ENCODE measurements at regions not wholly inside any gene's neighbourhood (a gene's known extent, or its start where the extent isn't known, plus 50 kb on each side); places are given as distances from the start of the nearest gene placed in this dataset.

- CTCF ChIA-PET: interaction anchor here (1.4 kb wide), 1 partner anchor 15 kb away, joined by 3 read pairs; no protein-coding TSS in a partner anchor
- DNase-seq (ENCODE audit: low read depth, low spot score): no peak
- TF ChIP-seq CTCF (IDR thresholded peaks at IDR 0.05; ENCODE audit: insufficient read depth, low read length, missing control alignments): no peak
- POLR2A ChIA-PET: no interaction called here
- H3K4me3 ChIP-seq (ENCODE audit: low read depth, low read length): no peak overlapping the region
Measured at GRCh38 chr7:128153436-128153835, 87.6 kb upstream of the LEP start.

- TF ChIP-seq CTCF (IDR thresholded peaks at IDR 0.05; ENCODE audit: insufficient read depth, low read length, missing control alignments): no peak
- H3K4me3 ChIP-seq (ENCODE audit: low read depth, low read length): no peak overlapping the region
- CTCF ChIA-PET: interaction anchor here (0.7 to 1.6 kb wide), 3 partner anchors 12 to 18 kb away, joined by 3 to 5 read pairs (median 3); no protein-coding TSS in a partner anchor
- DNase-seq (ENCODE audit: low read depth, low spot score): no peak
- POLR2A ChIA-PET: no interaction called here
Measured at GRCh38 chr7:128154504-128154903, 86.6 kb upstream of the LEP start.

- no peak overlapping the region for H3K4me3 ChIP-seq (ENCODE audit: low read depth, low read length)
- ChIA-PET POLR2A (no interaction called here), CTCF (interaction anchor here (0.8 to 1.6 kb wide), 2 partner anchors 8 to 19 kb away, joined by 3 to 5 read pairs; no protein-coding TSS in a partner anchor)
- DNase-seq (ENCODE audit: low read depth, low spot score): no peak
- no peak for TF ChIP-seq CTCF (IDR thresholded peaks at IDR 0.05; ENCODE audit: insufficient read depth, low read length, missing control alignments)
Measured at GRCh38 chr7:128155100-128155740, 85.9 kb upstream of the LEP start.

- DNase-seq (ENCODE audit: low read depth, low spot score): no peak
- POLR2A ChIA-PET: no interaction called here
- H3K4me3 ChIP-seq (ENCODE audit: low read depth, low read length): no peak overlapping the region
- TF ChIP-seq CTCF (IDR thresholded peaks at IDR 0.05; ENCODE audit: insufficient read depth, low read length, missing control alignments): no peak
- CTCF ChIA-PET: no interaction called here
Measured at GRCh38 chr7:128157906-128158305, 83.2 kb upstream of the LEP start.

- DNase-seq (ENCODE audit: low read depth, low spot score): no peak
- ChIA-PET CTCF (no interaction called here), POLR2A (no interaction called here)
- TF ChIP-seq CTCF (IDR thresholded peaks at IDR 0.05; ENCODE audit: insufficient read depth, low read length, missing control alignments): no peak
- H3K4me3 ChIP-seq (ENCODE audit: low read depth, low read length): no peak overlapping the region
Measured at GRCh38 chr7:128158370-128158769, 82.7 kb upstream of the LEP start.

- ChIA-PET POLR2A (no interaction called here), CTCF (interaction anchor here (0.7 to 2.7 kb wide), 3 partner anchors 13 to 104 kb away, joined by 3 to 14 read pairs (median 3); no protein-coding TSS in a partner anchor)
- no peak for TF ChIP-seq CTCF (IDR thresholded peaks at IDR 0.05; ENCODE audit: insufficient read depth, low read length, missing control alignments)
- H3K4me3 ChIP-seq (ENCODE audit: low read depth, low read length): no peak overlapping the region
- no peak for DNase-seq (ENCODE audit: low read depth, low spot score)
Measured at GRCh38 chr7:128160296-128160695, 80.8 kb upstream of the LEP start.
